ENCODE measurements at regions not wholly inside any gene's neighbourhood (a gene's known extent, or its start where the extent isn't known, plus 50 kb on each side); places are given as distances from the start of the nearest gene placed in this dataset.

DNA sequence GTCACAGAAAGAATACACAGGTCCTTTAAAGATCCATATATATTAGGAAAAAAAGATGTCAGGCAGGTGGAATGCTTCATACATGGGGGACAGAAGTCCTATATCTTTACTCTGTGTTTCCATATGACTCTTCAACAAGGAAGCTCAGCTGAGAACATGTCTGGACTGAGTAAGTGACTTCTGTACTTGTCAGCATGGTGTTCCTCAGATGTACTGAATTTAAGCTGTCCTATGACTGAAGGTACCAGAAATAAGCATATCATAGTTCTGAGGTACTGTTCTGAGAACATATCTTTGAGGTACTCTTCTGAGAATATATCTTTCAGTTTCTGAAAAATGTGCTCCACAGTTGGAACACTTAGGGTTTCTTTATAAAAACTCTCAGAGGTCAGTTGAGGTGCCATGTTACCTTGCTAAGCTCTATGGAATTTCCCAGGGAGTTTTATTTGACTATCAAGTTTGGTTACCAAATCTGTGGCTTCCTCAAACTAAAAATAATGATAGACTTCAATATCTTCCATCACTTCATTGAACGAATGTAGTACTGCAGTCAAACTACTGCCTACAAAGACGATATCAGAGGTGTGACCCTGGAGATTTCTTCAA lies 597.2 kb upstream of the GNPDA2 start:
- 17% methylated on average over 1 of the region's 2 CpGs; no CpG with 5 or more reads in 1 of the 2 experiments for WGBS, 2 experiments (ENCODE audit: extremely low coverage in 2 of 2, insufficient read length in 1 of 2)
- H3K18ac ChIP-seq (ENCODE audit: low read depth, low read length) = no peak overlapping the region
- no peaks in the 10 kb centered on the region for H4K20me1 ChIP-seq (ENCODE audit: insufficient read depth, low read length)
- CTCF ChIA-PET = no interaction called here
- no peak overlapping the region for H2BK120ac ChIP-seq (ENCODE audit: low read depth, low read length)
- H3K79me1 ChIP-seq (ENCODE audit: low read depth in 1 of 2, low read length in 2 of 2) = no peaks in the 10 kb centered on the region
- no peaks in the 10 kb centered on the region for H3K4me1 ChIP-seq (ENCODE audit: control insufficient read depth, insufficient read depth, low read length)
- no peak overlapping the region for H2AFZ ChIP-seq (replicated peaks; ENCODE audit: low read length, poor library complexity)
- H3K14ac ChIP-seq (replicated peaks; ENCODE audit: low read depth, low read length) = no peak overlapping the region
- TF ChIP-seq, protein P1, sequence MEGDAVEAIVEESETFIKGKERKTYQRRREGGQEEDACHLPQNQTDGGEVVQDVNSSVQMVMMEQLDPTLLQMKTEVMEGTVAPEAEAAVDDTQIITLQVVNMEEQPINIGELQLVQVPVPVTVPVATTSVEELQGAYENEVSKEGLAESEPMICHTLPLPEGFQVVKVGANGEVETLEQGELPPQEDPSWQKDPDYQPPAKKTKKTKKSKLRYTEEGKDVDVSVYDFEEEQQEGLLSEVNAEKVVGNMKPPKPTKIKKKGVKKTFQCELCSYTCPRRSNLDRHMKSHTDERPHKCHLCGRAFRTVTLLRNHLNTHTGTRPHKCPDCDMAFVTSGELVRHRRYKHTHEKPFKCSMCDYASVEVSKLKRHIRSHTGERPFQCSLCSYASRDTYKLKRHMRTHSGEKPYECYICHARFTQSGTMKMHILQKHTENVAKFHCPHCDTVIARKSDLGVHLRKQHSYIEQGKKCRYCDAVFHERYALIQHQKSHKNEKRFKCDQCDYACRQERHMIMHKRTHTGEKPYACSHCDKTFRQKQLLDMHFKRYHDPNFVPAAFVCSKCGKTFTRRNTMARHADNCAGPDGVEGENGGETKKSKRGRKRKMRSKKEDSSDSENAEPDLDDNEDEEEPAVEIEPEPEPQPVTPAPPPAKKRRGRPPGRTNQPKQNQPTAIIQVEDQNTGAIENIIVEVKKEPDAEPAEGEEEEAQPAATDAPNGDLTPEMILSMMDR (conservative IDR thresholded peaks at IDR 0.05; ENCODE audit: low read depth, low read length) = no peak
- TF ChIP-seq RAD21 (IDR thresholded peaks at IDR 0.05; ENCODE audit: low read length) (no peak), SMC3 (IDR thresholded peaks at IDR 0.05; ENCODE audit: low read depth, low read length) (no peak), BHLHE40 (IDR thresholded peaks at IDR 0.05; ENCODE audit: low read depth, low read length) (no peak), POLR2A (IDR thresholded peaks at IDR 0.05; ENCODE audit: low read depth, low read length) (no peak), USF2 (IDR thresholded peaks at IDR 0.05; ENCODE audit: low read depth, low read length) (no peak), CHD1 (IDR thresholded peaks at IDR 0.05; ENCODE audit: low read depth, low read length) (no peak)
- H2AK9ac ChIP-seq (replicated peaks; ENCODE audit: low read depth, low read length, poor library complexity) = no peak overlapping the region
- in situ Hi-C loops (cut with MboI; ENCODE audit: low sequenced_read_pairs) (no loop called here), intact Hi-C loops (cut with micrococcal nuclease) (no loop called here), dilution Hi-C loops (cut with HindIII; ENCODE audit: low sequenced_read_pairs, unreplicated experiment) (no loop called here)
- POLR2A ChIA-PET (ENCODE audit: unreplicated experiment) = no interaction called here
- no peak overlapping the region for H4K91ac ChIP-seq (ENCODE audit: insufficient read depth, low read depth, low read length)
- H3K4me3 ChIP-seq (ENCODE audit: insufficient read depth, low read depth, low read length) = no peak overlapping the region
- no peak overlapping the region for H3K4me2 ChIP-seq (ENCODE audit: low read depth, low read length)
- H3K27ac ChIP-seq (ENCODE audit: insufficient read depth, low read length) = no peak overlapping the region
- no peak overlapping the region for H3K56ac ChIP-seq (ENCODE audit: extremely low read depth, insufficient read depth, low read length)
- H2BK15ac ChIP-seq (ENCODE audit: low read depth, low read length) = no peak overlapping the region
- no peak overlapping the region for H3K23ac ChIP-seq (ENCODE audit: low read depth, low read length)
- no peak overlapping the region for H3K9ac ChIP-seq (ENCODE audit: low read depth, low read length)
- H2BK20ac ChIP-seq (ENCODE audit: low read depth, low read length) = no peak overlapping the region
- no peak overlapping the region for H3K4ac ChIP-seq (ENCODE audit: low read depth, low read length)
- no TSS peak for BruUV-seq (replicated peaks)
- no peak overlapping the region for H2AK5ac ChIP-seq (ENCODE audit: low read depth, low read length)
- H3K9me1 ChIP-seq (ENCODE audit: insufficient read depth, low read length) = no peaks in the 10 kb centered on the region
- no peaks in the 10 kb centered on the region for H3K27me3 ChIP-seq (ENCODE audit: control insufficient read depth, insufficient read depth, low read length)
- H3K9me3 ChIP-seq (ENCODE audit: control insufficient read depth, insufficient read depth, low read length) = no peaks in the 10 kb centered on the region
- no peak overlapping the region for H4K5ac ChIP-seq (ENCODE audit: low read depth, low read length)
- no peak overlapping the region for H4K8ac ChIP-seq (ENCODE audit: low read depth in 2 of 2, low read length in 2 of 2)
- H2BK5ac ChIP-seq (ENCODE audit: low read depth, low read length, poor library complexity, severe bottlenecking) = no peak overlapping the region
- H3K36me3 ChIP-seq (ENCODE audit: control insufficient read depth, insufficient read depth, low read length) = no peaks in the 10 kb centered on the region
- no peak for DNase-seq
- no peak for ATAC-seq (ENCODE audit: low read depth)

Data from IMR-90 (cell line).